SK-N-SH treated with all-trans-retinoic acid at 6 μM for 48 hours (cell line): ENCODE measurements at regions not wholly inside any gene's neighbourhood (a gene's known extent, or its start where the extent isn't known, plus 50 kb on each side); places are given as distances from the start of the nearest gene placed in this dataset.

ENCODE experiments used
- ATAC-seq: fragments of 200-7000 bp; cut with Tn5 transposase; 3 replicates; pipeline ENCODE4 v1.9.1; 2020; ENCODE audit warnings: mild to moderate bottlenecking, moderate library complexity
- ARNTL ChIP-seq: fragments of 450-650 bp; formaldehyde crosslinking; IDR thresholded peaks from 2 replicates; pipeline ENCODE4 v1.5.0; 2020; ENCODE audit warnings: low read depth, mild to moderate bottlenecking, moderate library complexity, borderline replicate concordance
- BACH2 ChIP-seq: fragments of 250-450 bp; sonication (Bioruptor Pico); IDR thresholded peaks from 2 replicates; pipeline ENCODE4 v1.9.0; 2021; ENCODE audit warnings: mild to moderate bottlenecking, borderline replicate concordance
- CREB5 ChIP-seq: fragments of 250-450 bp; sonication (Bioruptor Pico); IDR thresholded peaks from 2 replicates; pipeline ENCODE4 v1.5.1; 2020; ENCODE audit warnings: low read depth, mild to moderate bottlenecking, moderate library complexity
- CSDC2 ChIP-seq: fragments of 250-450 bp; sonication (Bioruptor Pico); IDR thresholded peaks from 2 replicates; pipeline ENCODE4 v1.5.0; 2020; ENCODE audit warnings: mild to moderate bottlenecking, moderate library complexity
- ESRRG ChIP-seq: fragments of 250-450 bp; sonication (Bioruptor Pico); IDR thresholded peaks from 2 replicates; pipeline ENCODE4 v1.6.1; 2021; ENCODE audit warnings: mild to moderate bottlenecking
- GLIS3 ChIP-seq: fragments of 250-450 bp; sonication (Bioruptor Pico); IDR thresholded peaks from 2 replicates; pipeline ENCODE4 v1.5.0; 2020; ENCODE audit warnings: mild to moderate bottlenecking, moderate library complexity
- ISL1 ChIP-seq: fragments of 250-450 bp; sonication (Bioruptor Pico); IDR thresholded peaks from 2 replicates; pipeline ENCODE4 v2.1.2; 2022; ENCODE audit warnings: mild to moderate bottlenecking, moderate library complexity
- OSR1 ChIP-seq: fragments of 250-450 bp; sonication (Bioruptor Pico); IDR thresholded peaks from 2 replicates; pipeline ENCODE4 v1.8.0; 2022; ENCODE audit warnings: moderate library complexity, mild to moderate bottlenecking, inconsistent platforms
- PPARA ChIP-seq: fragments of 250-450 bp; sonication (Bioruptor Pico); IDR thresholded peaks from 2 replicates; pipeline ENCODE4 v1.5.0; 2020; ENCODE audit warnings: mild to moderate bottlenecking, borderline replicate concordance
- RARB ChIP-seq: fragments of 250-450 bp; sonication (Bioruptor Pico); IDR thresholded peaks from 2 replicates; pipeline ENCODE4 v1.8.0; 2021; ENCODE audit warnings: mild to moderate bottlenecking, moderate library complexity
- SNAI2 ChIP-seq: fragments of 250-450 bp; sonication (Bioruptor Pico); IDR thresholded peaks from 2 replicates; pipeline ENCODE4 v1.5.0; 2020; ENCODE audit warnings: mild to moderate bottlenecking, moderate library complexity
- TCF4 ChIP-seq: fragments of 250-450 bp; sonication (Bioruptor Pico); IDR thresholded peaks from 2 replicates; pipeline ENCODE4 v1.8.0; 2021; ENCODE audit warnings: mild to moderate bottlenecking, moderate library complexity, borderline replicate concordance
- TOX ChIP-seq: fragments of 250-450 bp; sonication (Bioruptor Pico); IDR thresholded peaks from 2 replicates; pipeline ENCODE4 v1.8.0; 2021; ENCODE audit warnings: mild to moderate bottlenecking, moderate library complexity, borderline replicate concordance
- ZC3H10 ChIP-seq: fragments of 250-450 bp; sonication (Bioruptor Pico); IDR thresholded peaks from 2 replicates; pipeline ENCODE4 v1.5.1; 2021; ENCODE audit warnings: mild to moderate bottlenecking, moderate library complexity
- ZFP3 ChIP-seq: fragments of 250-450 bp; sonication (Bioruptor Pico); IDR thresholded peaks from 2 replicates; pipeline ENCODE4 v1.5.0; 2020; ENCODE audit warnings: mild to moderate bottlenecking, moderate library complexity
- ZFP30 ChIP-seq: fragments of 450-650 bp; formaldehyde crosslinking; IDR thresholded peaks from 2 replicates; pipeline ENCODE4 v1.5.0; 2022; ENCODE audit warnings: mild to moderate bottlenecking, moderate library complexity
- ZNF565 ChIP-seq: fragments of 450-650 bp; formaldehyde crosslinking; conservative IDR thresholded peaks from 2 replicates; pipeline ENCODE4 v1.5.0; 2020; ENCODE audit warnings: low read depth, mild to moderate bottlenecking, moderate library complexity
- ZNF70 ChIP-seq: fragments of 450-650 bp; formaldehyde crosslinking; IDR thresholded peaks from 2 replicates; pipeline ENCODE4 v1.5.0; 2020; ENCODE audit warnings: mild to moderate bottlenecking, moderate library complexity
- ZNF8 ChIP-seq: fragments of 450-650 bp; formaldehyde crosslinking; IDR thresholded peaks from 2 replicates; pipeline ENCODE4 v1.5.0; 2020; ENCODE audit warnings: mild to moderate bottlenecking, moderate library complexity
- TF ChIP-seq, protein P1 (sequence below): fragments of 250-450 bp; sonication (Bioruptor Pico); IDR thresholded peaks from 2 replicates; pipeline ENCODE4 v1.5.1; 2021; ENCODE audit warnings: mild to moderate bottlenecking, moderate library complexity
- TF ChIP-seq, protein P2 (sequence below): fragments of 250-450 bp; sonication (Bioruptor Pico); IDR thresholded peaks from 2 replicates; pipeline ENCODE4 v1.5.0; 2020; ENCODE audit warnings: mild to moderate bottlenecking, moderate library complexity
- TF ChIP-seq, protein P3 (sequence below): fragments of 250-450 bp; sonication (Bioruptor Pico); IDR thresholded peaks from 2 replicates; pipeline ENCODE4 v1.8.0; 2021; ENCODE audit warnings: low read depth, mild to moderate bottlenecking, moderate library complexity, borderline replicate concordance

DNA sequence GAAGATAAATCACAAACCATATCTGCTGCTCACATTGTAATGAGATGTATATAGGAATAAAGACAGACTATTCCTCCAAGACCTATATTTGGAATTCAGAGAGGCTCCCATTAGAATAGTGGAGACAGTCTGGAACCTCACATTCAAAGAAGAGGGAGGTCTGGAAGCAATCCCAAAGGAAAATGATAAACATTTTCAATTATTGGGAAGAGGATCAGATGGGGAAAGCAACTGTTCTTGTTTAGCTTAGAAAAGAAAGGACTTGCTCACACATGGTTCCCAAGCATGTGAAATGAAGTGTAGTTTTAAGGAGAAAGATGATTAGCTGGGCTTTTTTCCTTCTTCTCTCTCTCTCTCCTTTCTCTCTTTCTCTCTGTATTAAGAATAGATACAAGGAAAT, 193.0 kb upstream of the LMNTD1 start (continued):
- TF ChIP-seq, protein P1, sequence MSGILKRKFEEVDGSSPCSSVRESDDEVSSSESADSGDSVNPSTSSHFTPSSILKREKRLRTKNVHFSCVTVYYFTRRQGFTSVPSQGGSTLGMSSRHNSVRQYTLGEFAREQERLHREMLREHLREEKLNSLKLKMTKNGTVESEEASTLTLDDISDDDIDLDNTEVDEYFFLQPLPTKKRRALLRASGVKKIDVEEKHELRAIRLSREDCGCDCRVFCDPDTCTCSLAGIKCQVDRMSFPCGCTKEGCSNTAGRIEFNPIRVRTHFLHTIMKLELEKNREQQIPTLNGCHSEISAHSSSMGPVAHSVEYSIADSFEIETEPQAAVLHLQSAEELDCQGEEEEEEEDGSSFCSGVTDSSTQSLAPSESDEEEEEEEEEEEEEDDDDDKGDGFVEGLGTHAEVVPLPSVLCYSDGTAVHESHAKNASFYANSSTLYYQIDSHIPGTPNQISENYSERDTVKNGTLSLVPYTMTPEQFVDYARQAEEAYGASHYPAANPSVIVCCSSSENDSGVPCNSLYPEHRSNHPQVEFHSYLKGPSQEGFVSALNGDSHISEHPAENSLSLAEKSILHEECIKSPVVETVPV (CRISPR knock-in tag), result no peak
- TF ChIP-seq RARB (CRISPR knock-in tag), result no peak

GRCh38 chr12:25752710-25753309, 199.7 kb upstream of the LMNTD1 start:
- ATAC-seq, result no peak
- TF ChIP-seq ZNF8 (no peak), CREB5 (CRISPR knock-in tag) (no peak), GLIS3 (CRISPR knock-in tag) (no peak), ZNF565 (CRISPR knock-in tag) (no peak), BACH2 (CRISPR knock-in tag) (no peak), CSDC2 (CRISPR knock-in tag) (no peak), ZFP30 (no peak), OSR1 (no peak), SNAI2 (CRISPR knock-in tag) (no peak), TOX (no peak), ESRRG (CRISPR knock-in tag) (no peak), TCF4 (CRISPR knock-in tag) (no peak), ZC3H10 (no peak), ARNTL (no peak), PPARA (CRISPR knock-in tag) (no peak), ZFP3 (CRISPR knock-in tag) (no peak), ZNF70 (CRISPR knock-in tag) (no peak)
- TF ChIP-seq, protein P2, sequence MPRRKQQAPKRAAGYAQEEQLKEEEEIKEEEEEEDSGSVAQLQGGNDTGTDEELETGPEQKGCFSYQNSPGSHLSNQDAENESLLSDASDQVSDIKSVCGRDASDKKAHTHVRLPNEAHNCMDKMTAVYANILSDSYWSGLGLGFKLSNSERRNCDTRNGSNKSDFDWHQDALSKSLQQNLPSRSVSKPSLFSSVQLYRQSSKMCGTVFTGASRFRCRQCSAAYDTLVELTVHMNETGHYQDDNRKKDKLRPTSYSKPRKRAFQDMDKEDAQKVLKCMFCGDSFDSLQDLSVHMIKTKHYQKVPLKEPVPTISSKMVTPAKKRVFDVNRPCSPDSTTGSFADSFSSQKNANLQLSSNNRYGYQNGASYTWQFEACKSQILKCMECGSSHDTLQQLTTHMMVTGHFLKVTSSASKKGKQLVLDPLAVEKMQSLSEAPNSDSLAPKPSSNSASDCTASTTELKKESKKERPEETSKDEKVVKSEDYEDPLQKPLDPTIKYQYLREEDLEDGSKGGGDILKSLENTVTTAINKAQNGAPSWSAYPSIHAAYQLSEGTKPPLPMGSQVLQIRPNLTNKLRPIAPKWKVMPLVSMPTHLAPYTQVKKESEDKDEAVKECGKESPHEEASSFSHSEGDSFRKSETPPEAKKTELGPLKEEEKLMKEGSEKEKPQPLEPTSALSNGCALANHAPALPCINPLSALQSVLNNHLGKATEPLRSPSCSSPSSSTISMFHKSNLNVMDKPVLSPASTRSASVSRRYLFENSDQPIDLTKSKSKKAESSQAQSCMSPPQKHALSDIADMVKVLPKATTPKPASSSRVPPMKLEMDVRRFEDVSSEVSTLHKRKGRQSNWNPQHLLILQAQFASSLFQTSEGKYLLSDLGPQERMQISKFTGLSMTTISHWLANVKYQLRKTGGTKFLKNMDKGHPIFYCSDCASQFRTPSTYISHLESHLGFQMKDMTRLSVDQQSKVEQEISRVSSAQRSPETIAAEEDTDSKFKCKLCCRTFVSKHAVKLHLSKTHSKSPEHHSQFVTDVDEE (CRISPR knock-in tag), result no peak
- TF ChIP-seq, protein P1 (CRISPR knock-in tag), result no peak
- TF ChIP-seq, all 23 proteins: peak for 0

- no peak for ATAC-seq
- TF ChIP-seq ZNF8 (no peak), ISL1 (CRISPR knock-in tag) (no peak), RARB (CRISPR knock-in tag) (no peak), BACH2 (CRISPR knock-in tag) (no peak), CSDC2 (CRISPR knock-in tag) (no peak), ZFP3 (CRISPR knock-in tag) (no peak), TCF4 (CRISPR knock-in tag) (no peak), ZFP30 (no peak), ZC3H10 (no peak), ESRRG (CRISPR knock-in tag) (no peak), PPARA (CRISPR knock-in tag) (no peak), ZNF565 (CRISPR knock-in tag) (no peak)
- TF ChIP-seq, protein P2 (CRISPR knock-in tag), result no peak
- TF ChIP-seq, protein P1 (CRISPR knock-in tag), result no peak
- TF ChIP-seq, protein P3, sequence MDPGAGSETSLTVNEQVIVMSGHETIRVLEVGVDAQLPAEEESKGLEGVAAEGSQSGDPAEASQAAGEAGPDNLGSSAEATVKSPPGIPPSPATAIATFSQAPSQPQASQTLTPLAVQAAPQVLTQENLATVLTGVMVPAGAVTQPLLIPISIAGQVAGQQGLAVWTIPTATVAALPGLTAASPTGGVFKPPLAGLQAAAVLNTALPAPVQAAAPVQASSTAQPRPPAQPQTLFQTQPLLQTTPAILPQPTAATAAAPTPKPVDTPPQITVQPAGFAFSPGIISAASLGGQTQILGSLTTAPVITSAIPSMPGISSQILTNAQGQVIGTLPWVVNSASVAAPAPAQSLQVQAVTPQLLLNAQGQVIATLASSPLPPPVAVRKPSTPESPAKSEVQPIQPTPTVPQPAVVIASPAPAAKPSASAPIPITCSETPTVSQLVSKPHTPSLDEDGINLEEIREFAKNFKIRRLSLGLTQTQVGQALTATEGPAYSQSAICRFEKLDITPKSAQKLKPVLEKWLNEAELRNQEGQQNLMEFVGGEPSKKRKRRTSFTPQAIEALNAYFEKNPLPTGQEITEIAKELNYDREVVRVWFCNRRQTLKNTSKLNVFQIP, result no peak
Measured at GRCh38 chr12:25755136-25755970, 202.3 kb upstream of the LMNTD1 start.
